ENCODE measurements at regions not wholly inside any gene's neighbourhood (a gene's known extent, or its start where the extent isn't known, plus 50 kb on each side); places are given as distances from the start of the nearest gene placed in this dataset.
A peak's percentile ranks its signal among the peaks of the same experiment; 100 is the strongest.

GRCh38 chr13:37412241-37412921 lies 186.2 kb downstream of the POSTN start:
- Histone ChIP-seq H3K27ac (ENCODE audit: insufficient read depth, low read length) (peak overlapping the region; percentile 36), H3K4me2 (ENCODE audit: extremely low read depth, insufficient read depth, low read length) (no peak overlapping the region), H3K9ac (ENCODE audit: insufficient read depth, low read length) (no peak overlapping the region), H4K20me1 (ENCODE audit: control insufficient read depth, extremely low read depth, insufficient read depth, low read length) (no peaks in the 10 kb centered on the region), H3K9me3 (ENCODE audit: control insufficient read depth, insufficient read depth, low read depth, low read length) (no peaks in the 10 kb centered on the region), H3K4me1 (ENCODE audit: control insufficient read depth, extremely low read depth, insufficient read depth, low read length) (peaks cover 11% of the 10 kb centered on the region), H3K27me3 (ENCODE audit: control insufficient read depth, insufficient read depth, low read length) (no peaks in the 10 kb centered on the region), H3K79me2 (ENCODE audit: control insufficient read depth, insufficient read depth, low read length) (no peaks in the 10 kb centered on the region), H2AFZ (ENCODE audit: low read length) (no peak overlapping the region), H3K36me3 (ENCODE audit: control insufficient read depth, insufficient read depth, low read length) (no peaks in the 10 kb centered on the region), H3K4me3 (replicated peaks in 1 of 4; ENCODE audit: control extremely low read depth in 1 of 4, insufficient read depth in 1 of 4, low read depth in 3 of 4, low read length in 4 of 4) (no peak overlapping the region)
- DNase-seq (ENCODE audit: low read depth in 2 of 2), result peak; percentile 33 to 82
- TF ChIP-seq, protein P1, sequence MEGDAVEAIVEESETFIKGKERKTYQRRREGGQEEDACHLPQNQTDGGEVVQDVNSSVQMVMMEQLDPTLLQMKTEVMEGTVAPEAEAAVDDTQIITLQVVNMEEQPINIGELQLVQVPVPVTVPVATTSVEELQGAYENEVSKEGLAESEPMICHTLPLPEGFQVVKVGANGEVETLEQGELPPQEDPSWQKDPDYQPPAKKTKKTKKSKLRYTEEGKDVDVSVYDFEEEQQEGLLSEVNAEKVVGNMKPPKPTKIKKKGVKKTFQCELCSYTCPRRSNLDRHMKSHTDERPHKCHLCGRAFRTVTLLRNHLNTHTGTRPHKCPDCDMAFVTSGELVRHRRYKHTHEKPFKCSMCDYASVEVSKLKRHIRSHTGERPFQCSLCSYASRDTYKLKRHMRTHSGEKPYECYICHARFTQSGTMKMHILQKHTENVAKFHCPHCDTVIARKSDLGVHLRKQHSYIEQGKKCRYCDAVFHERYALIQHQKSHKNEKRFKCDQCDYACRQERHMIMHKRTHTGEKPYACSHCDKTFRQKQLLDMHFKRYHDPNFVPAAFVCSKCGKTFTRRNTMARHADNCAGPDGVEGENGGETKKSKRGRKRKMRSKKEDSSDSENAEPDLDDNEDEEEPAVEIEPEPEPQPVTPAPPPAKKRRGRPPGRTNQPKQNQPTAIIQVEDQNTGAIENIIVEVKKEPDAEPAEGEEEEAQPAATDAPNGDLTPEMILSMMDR (conservative IDR thresholded peaks at IDR 0.05 in 1 of 2, IDR thresholded peaks at IDR 0.05 in 1 of 2; ENCODE audit: low read depth in 1 of 2, low read length in 2 of 2), result no peak
- no peak for TF ChIP-seq EZH2 (IDR thresholded peaks at IDR 0.05; ENCODE audit: low read length, missing control alignments)

DNA sequence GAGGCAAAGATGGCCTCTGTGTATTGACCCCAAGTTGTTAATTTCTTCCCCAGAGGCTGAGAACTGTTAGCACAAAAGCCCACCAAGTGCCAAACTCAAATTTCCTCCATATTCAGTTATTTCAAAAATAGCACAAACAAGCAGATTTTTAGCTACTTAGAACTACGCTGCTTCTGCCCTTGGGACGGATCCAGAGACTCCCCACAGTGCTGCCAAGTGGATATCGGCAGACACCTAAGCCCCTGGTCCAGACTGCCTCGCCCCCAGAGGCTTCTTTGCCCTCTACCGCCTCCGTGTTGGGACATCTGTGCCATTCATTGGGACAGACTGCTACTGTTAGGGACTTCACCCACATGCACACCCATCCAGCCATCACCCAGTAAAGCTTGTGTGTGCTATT lies 188.3 kb downstream of the POSTN start:
- no peak overlapping the region for H2AFZ ChIP-seq (ENCODE audit: low read length)

GRCh38 chr13:37409756-37410155 lies 188.8 kb downstream of the POSTN start:
- Histone ChIP-seq H3K36me3 (ENCODE audit: control insufficient read depth, insufficient read depth, low read length) (no peaks in the 10 kb centered on the region), H2AFZ (ENCODE audit: low read length) (no peak overlapping the region), H3K4me3 (replicated peaks in 1 of 4; ENCODE audit: control extremely low read depth in 1 of 4, insufficient read depth in 1 of 4, low read depth in 3 of 4, low read length in 4 of 4) (no peak overlapping the region), H3K27me3 (ENCODE audit: control insufficient read depth, insufficient read depth, low read length) (no peaks in the 10 kb centered on the region), H3K9ac (ENCODE audit: insufficient read depth, low read length) (no peak overlapping the region), H3K27ac (ENCODE audit: insufficient read depth, low read length) (no peak overlapping the region), H3K79me2 (ENCODE audit: control insufficient read depth, insufficient read depth, low read length) (no peaks in the 10 kb centered on the region), H4K20me1 (ENCODE audit: control insufficient read depth, extremely low read depth, insufficient read depth, low read length) (no peaks in the 10 kb centered on the region), H3K9me3 (ENCODE audit: control insufficient read depth, insufficient read depth, low read depth, low read length) (no peaks in the 10 kb centered on the region), H3K4me2 (ENCODE audit: extremely low read depth, insufficient read depth, low read length) (no peak overlapping the region), H3K4me1 (ENCODE audit: control insufficient read depth, extremely low read depth, insufficient read depth, low read length) (peaks cover 11% of the 10 kb centered on the region)
- TF ChIP-seq, protein P1 (conservative IDR thresholded peaks at IDR 0.05 in 1 of 2, IDR thresholded peaks at IDR 0.05 in 1 of 2; ENCODE audit: low read depth in 1 of 2, low read length in 2 of 2), result no peak
- no peak for TF ChIP-seq EZH2 (IDR thresholded peaks at IDR 0.05; ENCODE audit: low read length, missing control alignments)
- DNase-seq (ENCODE audit: low read depth in 2 of 2), result peak; percentile 11 to 87

More for the DNA sequence above, 188.3 kb downstream of the POSTN start:
- Histone ChIP-seq H3K9me3 (ENCODE audit: control insufficient read depth, insufficient read depth, low read depth, low read length) (no peaks in the 10 kb centered on the region), H3K36me3 (ENCODE audit: control insufficient read depth, insufficient read depth, low read length) (no peaks in the 10 kb centered on the region), H3K4me1 (ENCODE audit: control insufficient read depth, extremely low read depth, insufficient read depth, low read length) (peaks cover 11% of the 10 kb centered on the region), H3K4me2 (ENCODE audit: extremely low read depth, insufficient read depth, low read length) (no peak overlapping the region), H4K20me1 (ENCODE audit: control insufficient read depth, extremely low read depth, insufficient read depth, low read length) (no peaks in the 10 kb centered on the region), H3K27me3 (ENCODE audit: control insufficient read depth, insufficient read depth, low read length) (no peaks in the 10 kb centered on the region), H3K9ac (ENCODE audit: insufficient read depth, low read length) (no peak overlapping the region), H3K4me3 (replicated peaks in 1 of 4; ENCODE audit: control extremely low read depth in 1 of 4, insufficient read depth in 1 of 4, low read depth in 3 of 4, low read length in 4 of 4) (no peak overlapping the region), H3K79me2 (ENCODE audit: control insufficient read depth, insufficient read depth, low read length) (no peaks in the 10 kb centered on the region), H3K27ac (ENCODE audit: insufficient read depth, low read length) (no peak overlapping the region)
- DNase-seq (ENCODE audit: low read depth in 2 of 2), result no peak
- TF ChIP-seq EZH2 (IDR thresholded peaks at IDR 0.05; ENCODE audit: low read length, missing control alignments), result no peak
- TF ChIP-seq, protein P1 (conservative IDR thresholded peaks at IDR 0.05 in 1 of 2, IDR thresholded peaks at IDR 0.05 in 1 of 2; ENCODE audit: low read depth in 1 of 2, low read length in 2 of 2), result no peak

Measured in fibroblast of lung (primary cell).